Fibroblast of the aortic adventitia (primary cell): ENCODE measurements at regions not wholly inside any gene's neighbourhood (a gene's known extent, or its start where the extent isn't known, plus 50 kb on each side); places are given as distances from the start of the nearest gene placed in this dataset.
A peak's percentile ranks its signal among the peaks of the same experiment; 100 is the strongest.

Source experiments
- DNase-seq: peaks from one replicate; pipeline ENCODE4 v3.0.0-alpha.2; 2010; ENCODE audit warnings: low read depth
- H3K4me3 ChIP-seq: 2 replicates; pipeline ENCODE4 v1.5.1; 2011; ENCODE audit warnings: low read depth, mild to moderate bottlenecking, control low read depth, low read length, moderate library complexity
- TF ChIP-seq, protein P1 (sequence below): IDR thresholded peaks from 2 replicates; pipeline ENCODE4 v1.5.1; 2011; ENCODE audit warnings: mild to moderate bottlenecking, low read length, control low read depth, inconsistent platforms; ENCODE audit not compliant: insufficient read depth

GRCh38 chr18:24538414-24539264 is 78.2 kb downstream of the HRH4 start:
- peak; percentile 4 for DNase-seq
- no peak overlapping the region for H3K4me3 ChIP-seq
- TF ChIP-seq, protein P1, sequence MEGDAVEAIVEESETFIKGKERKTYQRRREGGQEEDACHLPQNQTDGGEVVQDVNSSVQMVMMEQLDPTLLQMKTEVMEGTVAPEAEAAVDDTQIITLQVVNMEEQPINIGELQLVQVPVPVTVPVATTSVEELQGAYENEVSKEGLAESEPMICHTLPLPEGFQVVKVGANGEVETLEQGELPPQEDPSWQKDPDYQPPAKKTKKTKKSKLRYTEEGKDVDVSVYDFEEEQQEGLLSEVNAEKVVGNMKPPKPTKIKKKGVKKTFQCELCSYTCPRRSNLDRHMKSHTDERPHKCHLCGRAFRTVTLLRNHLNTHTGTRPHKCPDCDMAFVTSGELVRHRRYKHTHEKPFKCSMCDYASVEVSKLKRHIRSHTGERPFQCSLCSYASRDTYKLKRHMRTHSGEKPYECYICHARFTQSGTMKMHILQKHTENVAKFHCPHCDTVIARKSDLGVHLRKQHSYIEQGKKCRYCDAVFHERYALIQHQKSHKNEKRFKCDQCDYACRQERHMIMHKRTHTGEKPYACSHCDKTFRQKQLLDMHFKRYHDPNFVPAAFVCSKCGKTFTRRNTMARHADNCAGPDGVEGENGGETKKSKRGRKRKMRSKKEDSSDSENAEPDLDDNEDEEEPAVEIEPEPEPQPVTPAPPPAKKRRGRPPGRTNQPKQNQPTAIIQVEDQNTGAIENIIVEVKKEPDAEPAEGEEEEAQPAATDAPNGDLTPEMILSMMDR = no peak

DNA sequence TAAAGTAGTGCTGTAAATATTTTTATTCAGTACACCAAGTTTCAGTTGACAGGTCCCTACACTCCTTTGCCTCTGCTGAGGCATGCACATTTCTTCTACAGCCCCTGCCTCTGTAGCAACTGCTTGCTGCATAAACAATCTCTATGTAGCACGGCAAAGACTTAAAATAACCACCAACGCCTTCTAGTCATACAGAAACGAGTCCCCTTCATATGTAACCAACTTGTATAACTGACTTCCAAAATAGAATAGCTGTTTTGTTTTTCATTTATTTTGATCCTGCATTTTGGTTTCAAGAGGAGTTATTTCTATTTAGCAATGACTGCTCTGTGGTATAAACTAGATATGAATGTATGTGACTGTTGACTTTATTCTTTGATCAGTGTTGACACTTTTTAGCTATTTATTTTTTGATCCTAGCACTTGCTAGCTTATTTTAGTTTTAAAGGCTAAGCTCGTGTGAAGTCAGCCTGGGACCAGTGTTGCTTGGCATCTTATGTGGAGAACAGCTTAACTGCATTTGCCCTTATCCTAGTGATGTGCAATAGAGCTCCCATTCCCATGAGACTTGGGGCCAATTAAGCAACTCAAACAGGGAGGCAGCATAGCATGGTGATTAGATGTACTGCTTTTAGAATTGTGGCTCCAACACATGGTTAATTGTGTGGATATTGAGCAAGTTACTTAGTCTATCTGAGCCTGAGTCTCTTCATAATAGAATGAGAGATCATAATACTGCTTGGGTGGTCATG is 79.6 kb downstream of the HRH4 start:
- DNase-seq = no peak
- H3K4me3 ChIP-seq = no peak overlapping the region
- TF ChIP-seq, protein P1 = no peak

DNA sequence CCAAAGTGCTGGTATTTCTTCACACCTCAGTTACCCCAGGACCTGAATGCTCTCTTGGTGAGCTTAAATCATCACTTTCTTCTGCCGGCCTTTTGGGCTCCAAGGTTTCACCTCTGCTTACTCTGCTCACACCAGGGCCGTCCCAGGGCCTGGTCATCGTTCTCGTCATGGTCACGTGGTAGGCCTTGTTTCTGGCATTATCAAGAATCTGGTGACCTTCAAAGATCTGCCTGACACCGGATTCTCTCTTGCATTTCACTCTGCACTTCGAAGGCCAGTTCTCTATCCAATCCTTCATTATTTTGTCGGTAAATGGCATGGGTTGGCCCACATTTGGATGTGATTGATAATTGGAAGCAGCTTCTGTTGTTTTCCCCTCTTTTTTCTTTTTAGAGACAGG is 80.5 kb downstream of the HRH4 start:
- no peak overlapping the region for H3K4me3 ChIP-seq
- no peak for DNase-seq
- TF ChIP-seq, protein P1 = no peak

DNA sequence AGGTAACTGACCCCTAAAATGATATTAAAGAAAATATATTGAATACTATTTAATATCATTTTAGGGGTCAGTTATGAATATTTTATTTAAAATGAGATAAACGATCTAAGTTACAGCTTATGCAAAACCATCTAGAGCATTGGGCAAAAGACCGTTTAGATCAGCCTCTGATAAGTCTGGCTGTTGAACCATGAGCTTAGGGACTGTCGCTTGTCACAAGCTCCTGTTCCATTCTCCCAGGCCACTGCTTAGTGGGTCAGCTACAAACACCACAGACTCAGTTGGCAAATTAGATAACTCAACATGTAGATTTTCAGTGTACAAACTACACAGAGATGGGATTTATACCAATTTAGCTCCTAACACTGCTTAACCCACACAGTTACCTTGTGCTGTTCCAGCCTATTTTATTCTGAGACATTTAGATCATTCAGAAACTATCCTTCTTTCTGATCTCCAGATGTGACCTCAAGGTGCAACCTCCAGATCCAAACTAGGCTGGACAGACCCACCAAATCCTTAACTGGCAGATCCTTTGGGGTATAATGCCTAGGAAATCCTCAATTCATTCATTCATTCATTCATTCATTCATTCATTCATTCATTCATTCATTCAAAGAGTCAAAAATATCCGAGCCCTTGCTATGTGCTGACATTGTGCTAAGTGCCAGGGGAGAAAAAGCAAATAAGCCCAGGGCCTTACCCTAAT is 82.8 kb downstream of the HRH4 start:
- no peak for DNase-seq
- TF ChIP-seq, protein P1 = no peak
- H3K4me3 ChIP-seq = no peak overlapping the region

DNA sequence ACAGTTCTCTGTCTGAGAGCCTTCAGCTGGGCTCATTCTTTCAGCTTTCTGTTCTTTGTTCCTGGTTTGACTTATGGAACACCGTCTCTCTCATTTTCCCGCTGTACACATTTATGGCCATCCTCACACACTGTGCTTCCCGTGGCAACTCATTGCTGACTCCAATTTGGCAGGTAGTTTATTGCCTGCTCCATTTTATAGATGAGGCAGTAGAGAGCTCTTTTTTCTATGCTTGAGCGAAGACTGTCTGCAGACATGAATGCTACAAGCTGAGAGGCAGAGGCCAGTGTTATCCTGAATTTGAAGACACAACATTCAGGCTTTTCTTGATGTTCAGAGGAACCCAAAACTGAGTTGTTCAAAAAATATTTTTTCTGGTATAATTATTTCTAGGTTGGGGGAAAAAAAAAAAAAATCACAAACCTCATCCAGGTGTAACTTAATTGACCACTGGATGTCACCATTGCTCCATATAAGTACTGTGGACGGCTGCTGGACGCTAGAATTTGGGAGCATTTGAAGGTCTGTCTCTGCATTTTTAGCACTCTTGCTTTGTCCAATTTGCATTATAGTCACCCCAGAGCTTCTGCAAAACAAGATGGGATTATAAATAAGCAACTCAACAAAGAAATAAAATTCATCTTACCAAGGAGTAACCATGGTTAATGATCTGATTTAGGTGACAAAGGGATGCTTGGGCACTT is 83.5 kb downstream of the HRH4 start:
- DNase-seq = peak; percentile 43
- TF ChIP-seq, protein P1 = peak; percentile 19
- H3K4me3 ChIP-seq = no peak overlapping the region

GRCh38 chr18:24544949-24545348 is 84.5 kb downstream of the HRH4 start:
- TF ChIP-seq, protein P1 = no peak
- no peak for DNase-seq
- no peak overlapping the region for H3K4me3 ChIP-seq
